Kidney (tissue), 13 donors: ENCODE measurements at regions not wholly inside any gene's neighbourhood (a gene's known extent, or its start where the extent isn't known, plus 50 kb on each side); places are given as distances from the start of the nearest gene placed in this dataset.

Experiments used
- DNase-seq, 5 donors: peaks; one replicate each; pipeline ENCODE4 v3.0.0-alpha.2; 2013 to 2020
- FAIRE-seq: peaks from 2 replicates; lab custom pipeline; 2012; peaks lifted over from hg19 to GRCh38; lab: Jason Lieb, UNC
- H3K27ac ChIP-seq, 2 donors: one replicate each; pipeline ENCODE4 v1.7.0; 2013; ENCODE audit warnings: low read depth in 2 of 2, low read length in 2 of 2, inconsistent platforms in 1 of 2
- H3K27me3 ChIP-seq: one replicate; pipeline ENCODE4 v1.7.1; 2013; ENCODE audit warnings: low read length, inconsistent platforms; ENCODE audit not compliant: control insufficient read depth, insufficient read depth
- H3K36me3 ChIP-seq, 3 donors: one replicate each; pipeline versions ENCODE4 v1.7.0 to v1.7.1; 2013; ENCODE audit warnings: low read length in 3 of 3, control low read depth in 1 of 3, inconsistent platforms in 1 of 3; ENCODE audit not compliant: insufficient read depth in 3 of 3, control insufficient read depth in 2 of 3
- H3K4me1 ChIP-seq, 3 donors: one replicate each; pipeline versions ENCODE4 v1.7.0 to v1.7.1; 2013; ENCODE audit warnings: low read length in 3 of 3, inconsistent platforms in 1 of 3, low read depth in 1 of 3; ENCODE audit not compliant: control insufficient read depth in 2 of 3, insufficient read depth in 2 of 3
- H3K4me3 ChIP-seq, 3 donors: one replicate each; pipeline versions ENCODE4 v1.7.0 to v1.8.1; 2013; ENCODE audit warnings: low read length in 3 of 3, control low read depth in 1 of 3, inconsistent platforms in 1 of 3
- H3K9ac ChIP-seq, 3 donors: one replicate each; pipeline versions ENCODE4 v1.7.0 to v1.7.1; 2013; ENCODE audit warnings: low read length in 3 of 3, control low read depth in 1 of 3, inconsistent platforms in 1 of 3
- H3K9me3 ChIP-seq, 3 donors: one replicate each; pipeline versions ENCODE4 v1.7.0 to v1.7.1; 2013; ENCODE audit warnings: low read length in 3 of 3, control low read depth in 1 of 3, inconsistent platforms in 1 of 3; ENCODE audit not compliant: control insufficient read depth in 2 of 3, insufficient read depth in 1 of 3
- CTCF ChIP-seq: IDR thresholded peaks from 3 replicates; pipeline ENCODE4 v1.5.1; 2012; ENCODE audit warnings: mild to moderate bottlenecking, moderate library complexity, borderline replicate concordance; ENCODE audit not compliant: insufficient read depth; ENCODE audit errors: extremely low read depth
- intact Hi-C: fragments of 100-400 bp; cut with DNase I; formaldehyde crosslinking; loops from one replicate; pipeline ENCODE4 v1.11.1; 2022
- donor health status: control.
- donor health status: control.
- donor health status: control.
- donor health status: control.
- donor health status: control.
- donor health status: DM: yes; HTN: yes; CAD: no.
- donor health status: Normal renal cell carcinoma (clear cell type).

- TF ChIP-seq CTCF = no peak
These were observed 392.0 kb upstream of the KCNN2 start for GRCh38 chr5:113969901-113970300.

GRCh38 chr5:113971454-113971853 is 390.4 kb upstream of the KCNN2 start:
- Histone ChIP-seq H3K27me3 (no peaks in the 10 kb centered on the region), H3K4me1 (no peaks in the 10 kb centered on the region), H3K27ac (no peak overlapping the region), H3K9me3 (no peaks in the 10 kb centered on the region), H3K36me3 (no peaks in the 10 kb centered on the region), H3K9ac (no peak overlapping the region), H3K4me3 (no peak overlapping the region)
- DNase-seq (peak in 2 of 5 donors; percentile 5 to 6), FAIRE-seq (no peak)
- no peak for TF ChIP-seq CTCF
- intact Hi-C loops = no loop called here

More at GRCh38 chr5:113969901-113970300, 392.0 kb upstream of the KCNN2 start:
- no peak overlapping the region for H3K9ac ChIP-seq
- DNase-seq = no peak
- H3K27ac ChIP-seq = no peak overlapping the region
- intact Hi-C loops = no loop called here
- no peaks in the 10 kb centered on the region for H3K36me3 ChIP-seq
- no peak overlapping the region for H3K4me3 ChIP-seq
- no peaks in the 10 kb centered on the region for H3K4me1 ChIP-seq
- no peaks in the 10 kb centered on the region for H3K9me3 ChIP-seq
- no peak for FAIRE-seq
- no peaks in the 10 kb centered on the region for H3K27me3 ChIP-seq

- FAIRE-seq (no peak), DNase-seq (no peak)
- intact Hi-C loops = no loop called here
- H3K27me3 ChIP-seq = no peaks in the 10 kb centered on the region
- no peak overlapping the region for H3K4me3 ChIP-seq
- no peak for TF ChIP-seq CTCF
- no peaks in the 10 kb centered on the region for H3K4me1 ChIP-seq
- no peaks in the 10 kb centered on the region for H3K36me3 ChIP-seq
- no peak overlapping the region for H3K27ac ChIP-seq
- H3K9ac ChIP-seq = no peak overlapping the region
- H3K9me3 ChIP-seq = no peaks in the 10 kb centered on the region
These were observed 386.9 kb upstream of the KCNN2 start for GRCh38 chr5:113974976-113975375.

- FAIRE-seq (no peak), DNase-seq (no peak)
- TF ChIP-seq CTCF = no peak
- Histone ChIP-seq H3K4me1 (no peaks in the 10 kb centered on the region), H3K4me3 (no peak overlapping the region), H3K27me3 (no peaks in the 10 kb centered on the region), H3K27ac (no peak overlapping the region), H3K9me3 (no peaks in the 10 kb centered on the region), H3K9ac (no peak overlapping the region), H3K36me3 (no peaks in the 10 kb centered on the region)
- intact Hi-C loops = no loop called here
These were observed 376.9 kb upstream of the KCNN2 start for GRCh38 chr5:113984928-113985327.
